Right hindlimb (tissue), 1 donor: ENCODE measurements at regions not wholly inside any gene's neighbourhood (a gene's known extent, or its start where the extent isn't known, plus 50 kb on each side); places are given as distances from the start of the nearest gene placed in this dataset.
"Not testable (repeated sequence)": the region's sequence is repeated elsewhere in the genome, so short reads cannot be mapped to it uniquely, and the experiment has no call there.

Experiments
- DNase-seq: peaks from one replicate; pipeline ENCODE4 v3.0.0-alpha.2; 2018

GRCh38 chr2:186980787-186981550, 132.0 kb upstream of the ZSWIM2 start:
- no peak for DNase-seq

- no peak for DNase-seq
These were observed 131.1 kb upstream of the ZSWIM2 start for GRCh38 chr2:186980117-186980442.

- DNase-seq: no peak
These were observed 130.6 kb upstream of the ZSWIM2 start for GRCh38 chr2:186979439-186980116.

GRCh38 chr2:186977433-186978045, 128.6 kb upstream of the ZSWIM2 start:
- no peak for DNase-seq

GRCh38 chr2:186976329-186976728, 127.4 kb upstream of the ZSWIM2 start:
- no peak for DNase-seq

GRCh38 chr2:186972281-186972970, 123.5 kb upstream of the ZSWIM2 start:
- no peak for DNase-seq

GRCh38 chr2:186968277-186968676, 119.3 kb upstream of the ZSWIM2 start:
- no peak for DNase-seq

- DNase-seq: no peak
These were observed 117.0 kb upstream of the ZSWIM2 start for GRCh38 chr2:186966015-186966414.

- DNase-seq: no peak
These were observed 113.2 kb upstream of the ZSWIM2 start for GRCh38 chr2:186962085-186962747.

- DNase-seq: not testable (repeated sequence)
These were observed 111.3 kb upstream of the ZSWIM2 start for GRCh38 chr2:186960241-186960640.

- no peak for DNase-seq
These were observed 110.5 kb upstream of the ZSWIM2 start for GRCh38 chr2:186959486-186959885.

- no peak for DNase-seq
These were observed 101.7 kb upstream of the ZSWIM2 start for GRCh38 chr2:186950694-186951093.

- no peak for DNase-seq
These were observed 100.8 kb upstream of the ZSWIM2 start for GRCh38 chr2:186949726-186950256.

GRCh38 chr2:186947516-186947915, 98.5 kb upstream of the ZSWIM2 start:
- DNase-seq: no peak

GRCh38 chr2:186946896-186947467, 98.0 kb upstream of the ZSWIM2 start:
- DNase-seq: no peak

GRCh38 chr2:186941853-186942252, 92.9 kb upstream of the ZSWIM2 start:
- no peak for DNase-seq

GRCh38 chr2:186940463-186940862, 91.5 kb upstream of the ZSWIM2 start:
- DNase-seq: no peak

GRCh38 chr2:186934420-186934819, 85.5 kb upstream of the ZSWIM2 start:
- DNase-seq: no peak

GRCh38 chr2:186927867-186928191, 78.9 kb upstream of the ZSWIM2 start:
- DNase-seq: no peak

GRCh38 chr2:186927185-186927866, 78.4 kb upstream of the ZSWIM2 start:
- DNase-seq: no peak

GRCh38 chr2:186925514-186925913, 76.5 kb upstream of the ZSWIM2 start:
- DNase-seq: no peak

GRCh38 chr2:186922316-186922715, 73.3 kb upstream of the ZSWIM2 start:
- not testable (repeated sequence) for DNase-seq
